ENCODE measurements at regions not wholly inside any gene's neighbourhood (a gene's known extent, or its start where the extent isn't known, plus 50 kb on each side); places are given as distances from the start of the nearest gene placed in this dataset.

DNA sequence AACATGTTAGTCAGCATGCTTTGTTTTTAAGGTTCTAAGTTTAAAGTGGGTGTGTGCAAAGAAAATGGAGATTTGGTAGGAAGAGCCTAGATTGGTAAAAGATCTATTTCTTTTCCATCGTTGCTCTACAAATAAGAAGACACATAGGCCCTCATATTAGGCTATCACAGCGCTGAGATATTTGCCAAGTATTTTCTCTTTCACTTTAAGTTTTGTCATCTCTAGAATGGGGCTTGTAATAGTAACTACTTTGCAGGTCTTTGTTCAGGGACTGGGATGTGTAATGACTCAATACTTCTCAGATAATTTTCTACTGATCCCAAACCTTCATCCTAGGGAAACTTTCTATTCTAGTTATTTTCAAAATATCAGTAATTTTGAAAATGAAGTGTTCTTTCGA is 917.7 kb upstream of the SLC10A2 start:
- TF ChIP-seq, protein P1, sequence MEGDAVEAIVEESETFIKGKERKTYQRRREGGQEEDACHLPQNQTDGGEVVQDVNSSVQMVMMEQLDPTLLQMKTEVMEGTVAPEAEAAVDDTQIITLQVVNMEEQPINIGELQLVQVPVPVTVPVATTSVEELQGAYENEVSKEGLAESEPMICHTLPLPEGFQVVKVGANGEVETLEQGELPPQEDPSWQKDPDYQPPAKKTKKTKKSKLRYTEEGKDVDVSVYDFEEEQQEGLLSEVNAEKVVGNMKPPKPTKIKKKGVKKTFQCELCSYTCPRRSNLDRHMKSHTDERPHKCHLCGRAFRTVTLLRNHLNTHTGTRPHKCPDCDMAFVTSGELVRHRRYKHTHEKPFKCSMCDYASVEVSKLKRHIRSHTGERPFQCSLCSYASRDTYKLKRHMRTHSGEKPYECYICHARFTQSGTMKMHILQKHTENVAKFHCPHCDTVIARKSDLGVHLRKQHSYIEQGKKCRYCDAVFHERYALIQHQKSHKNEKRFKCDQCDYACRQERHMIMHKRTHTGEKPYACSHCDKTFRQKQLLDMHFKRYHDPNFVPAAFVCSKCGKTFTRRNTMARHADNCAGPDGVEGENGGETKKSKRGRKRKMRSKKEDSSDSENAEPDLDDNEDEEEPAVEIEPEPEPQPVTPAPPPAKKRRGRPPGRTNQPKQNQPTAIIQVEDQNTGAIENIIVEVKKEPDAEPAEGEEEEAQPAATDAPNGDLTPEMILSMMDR (IDR thresholded peaks at IDR 0.05), result no peak
- no peak for TF ChIP-seq POLR2A (IDR thresholded peaks at IDR 0.05; ENCODE audit: low read depth)

Measured in esophagus muscularis mucosa (tissue), 3 donors.